ENCODE measurements at regions not wholly inside any gene's neighbourhood (a gene's known extent, or its start where the extent isn't known, plus 50 kb on each side); places are given as distances from the start of the nearest gene placed in this dataset.

DNA sequence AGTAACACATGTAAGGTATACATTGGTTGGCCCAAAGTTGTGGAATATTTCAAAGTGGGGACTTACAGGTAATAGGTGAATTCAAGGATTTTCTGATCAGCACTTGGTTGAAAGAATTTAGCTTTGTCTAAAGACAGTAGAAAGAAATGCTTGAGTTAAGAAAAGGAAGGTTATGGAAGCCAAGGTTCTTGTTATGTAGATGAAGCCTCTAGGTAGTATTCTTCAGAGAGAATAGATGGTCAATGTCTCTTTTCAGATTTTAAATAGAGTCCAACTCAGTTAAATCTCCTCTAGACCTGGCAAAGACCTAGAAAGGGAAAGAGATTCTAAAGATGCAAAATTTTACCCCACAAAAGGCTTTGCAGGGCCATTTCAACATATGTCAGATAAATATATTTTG lies 157.4 kb downstream of the ANKRD30B start:
- no peak overlapping the region for H3K4me3 Mint-ChIP-seq
- no peak for TF ChIP-seq CTCF (IDR thresholded peaks at IDR 0.05)
- H3K36me3 Mint-ChIP-seq (ENCODE audit: low read depth): no peaks in the 10 kb centered on the region
- H3K4me1 Mint-ChIP-seq: no peaks in the 10 kb centered on the region
- H3K9me3 Mint-ChIP-seq: peaks cover 89% of the 10 kb centered on the region
- DNase-seq: no peak
- peaks cover 3% of the 10 kb centered on the region for H3K27me3 Mint-ChIP-seq (ENCODE audit: low read depth, poor library complexity)
- H3K27ac Mint-ChIP-seq: no peak overlapping the region

GRCh38 chr18:14905979-14906378 lies 158.0 kb downstream of the ANKRD30B start:
- DNase-seq: no peak
- Mint-ChIP-seq H3K9me3 (peaks cover 90% of the 10 kb centered on the region), H3K4me1 (no peaks in the 10 kb centered on the region), H3K27ac (no peak overlapping the region), H3K27me3 (ENCODE audit: low read depth, poor library complexity) (peaks cover 3% of the 10 kb centered on the region), H3K4me3 (no peak overlapping the region), H3K36me3 (ENCODE audit: low read depth) (no peaks in the 10 kb centered on the region)
- no peak for TF ChIP-seq CTCF (IDR thresholded peaks at IDR 0.05)

- Mint-ChIP-seq H3K9me3 (peaks cover 99% of the 10 kb centered on the region), H3K27me3 (ENCODE audit: low read depth, poor library complexity) (peaks cover 3% of the 10 kb centered on the region), H3K36me3 (ENCODE audit: low read depth) (no peaks in the 10 kb centered on the region), H3K4me3 (no peak overlapping the region), H3K4me1 (no peaks in the 10 kb centered on the region), H3K27ac (no peak overlapping the region)
- no peak for TF ChIP-seq CTCF (IDR thresholded peaks at IDR 0.05)
- no peak for DNase-seq
These were observed 159.4 kb downstream of the ANKRD30B start for GRCh38 chr18:14907420-14907819.

DNA sequence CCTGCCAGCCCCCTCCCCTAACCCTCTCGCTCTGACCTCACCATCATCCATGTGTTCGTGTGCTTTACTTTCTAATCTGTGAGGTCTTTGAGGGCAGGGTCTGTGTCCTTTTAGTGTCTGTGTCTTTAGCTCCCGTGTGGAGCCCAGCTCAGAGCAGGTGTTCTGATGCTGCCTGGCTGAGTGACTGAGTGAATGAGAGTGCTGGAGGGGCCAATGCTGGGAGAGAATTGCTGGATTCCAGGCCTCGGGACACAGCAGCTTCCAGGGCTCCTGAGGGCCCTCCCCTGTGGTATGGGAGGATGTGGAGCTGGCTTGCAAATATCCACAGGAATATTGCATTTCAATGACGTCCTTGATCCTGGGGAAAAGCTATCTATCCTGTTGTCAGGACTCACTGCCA lies 160.6 kb downstream of the ANKRD30B start:
- H3K27me3 Mint-ChIP-seq (ENCODE audit: low read depth, poor library complexity): peaks cover 3% of the 10 kb centered on the region
- no peaks in the 10 kb centered on the region for H3K36me3 Mint-ChIP-seq (ENCODE audit: low read depth)
- DNase-seq: no peak
- H3K4me3 Mint-ChIP-seq: no peak overlapping the region
- no peaks in the 10 kb centered on the region for H3K4me1 Mint-ChIP-seq
- peaks cover 98% of the 10 kb centered on the region for H3K9me3 Mint-ChIP-seq
- TF ChIP-seq CTCF (IDR thresholded peaks at IDR 0.05): no peak
- H3K27ac Mint-ChIP-seq: no peak overlapping the region

GRCh38 chr18:14912967-14913366 lies 165.0 kb downstream of the ANKRD30B start:
- Mint-ChIP-seq H3K27me3 (ENCODE audit: low read depth, poor library complexity) (peaks cover 3% of the 10 kb centered on the region), H3K36me3 (ENCODE audit: low read depth) (no peaks in the 10 kb centered on the region), H3K27ac (no peak overlapping the region), H3K9me3 (peaks cover 96% of the 10 kb centered on the region), H3K4me1 (no peaks in the 10 kb centered on the region), H3K4me3 (no peak overlapping the region)
- no peak for TF ChIP-seq CTCF (IDR thresholded peaks at IDR 0.05)
- DNase-seq: no peak

GRCh38 chr18:14914121-14914520 lies 166.1 kb downstream of the ANKRD30B start:
- no peak overlapping the region for H3K4me3 Mint-ChIP-seq
- no peaks in the 10 kb centered on the region for H3K36me3 Mint-ChIP-seq (ENCODE audit: low read depth)
- peaks cover 91% of the 10 kb centered on the region for H3K9me3 Mint-ChIP-seq
- no peaks in the 10 kb centered on the region for H3K27me3 Mint-ChIP-seq (ENCODE audit: low read depth, poor library complexity)
- H3K4me1 Mint-ChIP-seq: no peaks in the 10 kb centered on the region
- no peak for TF ChIP-seq CTCF (IDR thresholded peaks at IDR 0.05)
- DNase-seq: no peak
- H3K27ac Mint-ChIP-seq: no peak overlapping the region
